GM13976 (cell line): ENCODE measurements at regions not wholly inside any gene's neighbourhood (a gene's known extent, or its start where the extent isn't known, plus 50 kb on each side); places are given as distances from the start of the nearest gene placed in this dataset.
"Not testable (repeated sequence)": the region's sequence is repeated elsewhere in the genome, so short reads cannot be mapped to it uniquely, and the experiment has no call there.

Experiments
- DNase-seq: peaks from one replicate; pipeline ENCODE4 v3.0.0; 2012; ENCODE audit warnings: low spot score
- CTCF ChIP-seq: IDR thresholded peaks from 2 replicates; pipeline ENCODE4 v1.5.1; 2012; ENCODE audit warnings: borderline replicate concordance, mild to moderate bottlenecking; ENCODE audit not compliant: insufficient read depth; ENCODE audit errors: extremely low read depth, missing control alignments, control extremely low read depth
- in situ Hi-C: fragments of 300-500 bp; cut with MboI; formaldehyde crosslinking; loops from one replicate; pipeline ENCODE4 v1.12.0; 2022; ENCODE audit warnings: low sequenced_read_pairs, mixed read lengths, inconsistent platforms; ENCODE audit not compliant: unreplicated experiment

DNA sequence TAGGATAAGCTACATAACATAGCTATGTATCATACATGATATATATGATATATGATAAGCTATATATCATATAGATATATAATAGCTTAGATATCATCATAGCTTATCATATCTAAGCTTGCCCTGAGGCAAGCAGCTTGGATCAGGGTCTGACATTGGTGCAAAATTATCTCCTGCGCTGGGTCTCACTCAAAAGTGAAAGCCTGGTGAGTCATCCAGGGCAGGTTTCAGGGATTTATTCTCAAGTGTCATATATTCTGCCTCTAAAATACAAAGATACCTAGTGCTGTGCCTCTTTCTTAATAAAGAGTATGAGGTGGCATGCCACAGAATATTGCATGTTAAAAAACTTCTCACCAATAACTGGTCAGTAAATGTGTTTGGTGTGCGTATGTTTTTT, 105.9 kb downstream of the CDC14C start:
- no peak for TF ChIP-seq CTCF
- in situ Hi-C loops = no loop called here
- DNase-seq = no peak

DNA sequence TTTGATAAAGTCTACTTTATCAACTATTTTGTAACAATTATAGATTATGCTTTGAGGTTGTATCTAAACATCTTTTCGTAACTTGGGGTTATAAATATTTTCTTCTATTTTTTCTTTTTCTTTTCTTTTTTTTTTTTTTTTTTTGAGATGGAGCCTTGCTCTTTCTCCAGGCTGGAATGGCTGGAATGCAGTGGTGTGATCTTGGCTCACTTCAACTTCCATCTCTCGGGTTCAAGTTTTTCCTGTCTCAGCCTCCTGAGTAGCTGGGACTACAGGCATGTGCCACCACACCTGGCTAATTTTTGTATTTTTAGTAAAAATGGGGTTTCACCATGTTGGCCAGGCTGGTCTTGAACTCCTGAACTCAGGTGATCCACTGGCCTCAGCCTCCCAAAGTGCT, 108.8 kb downstream of the CDC14C start:
- in situ Hi-C loops, DNase-seq: not testable (repeated sequence)

DNA sequence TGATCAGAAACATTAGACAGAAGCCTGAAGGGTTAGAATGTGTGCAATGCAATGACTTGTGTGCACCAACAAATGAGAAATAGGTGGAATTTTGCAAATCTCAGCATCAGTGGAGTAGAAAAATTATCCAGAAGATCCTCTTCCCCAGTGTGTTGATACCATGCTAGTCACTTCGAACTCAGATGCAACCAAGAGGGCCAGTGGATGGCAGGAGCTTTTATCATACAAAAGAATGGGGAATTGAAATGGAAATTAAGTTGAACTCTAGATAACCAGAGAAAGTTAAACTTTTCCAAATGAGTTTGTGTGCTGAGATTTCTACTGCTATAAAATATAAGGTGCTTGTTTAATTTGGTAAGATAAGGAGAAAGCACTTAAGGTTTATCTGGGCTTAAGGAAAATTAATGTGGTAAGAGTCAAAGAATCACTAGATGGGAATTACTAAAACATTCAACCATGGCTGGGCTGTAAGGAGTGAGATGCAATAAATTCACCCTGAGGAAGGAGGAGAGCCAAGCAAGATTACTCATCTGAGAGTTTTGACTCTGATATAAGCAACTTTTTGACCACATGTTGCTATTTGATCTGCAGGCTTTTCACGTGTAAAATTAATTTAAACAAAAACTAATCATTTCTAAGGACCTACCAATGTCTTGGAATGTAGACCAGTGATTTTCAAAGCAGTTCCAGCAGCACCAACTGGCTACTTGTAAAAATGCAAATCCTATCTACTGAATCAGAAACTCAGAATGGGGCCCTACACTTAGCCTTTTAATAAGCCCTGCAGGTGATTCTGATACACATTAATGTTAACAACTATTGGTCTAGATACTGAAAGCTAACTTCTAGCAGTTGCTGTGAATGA, 113.2 kb downstream of the CDC14C start:
- TF ChIP-seq CTCF = no peak
- no peak for DNase-seq
- in situ Hi-C loops = no loop called here

- no peak for DNase-seq
Measured at GRCh38 chr7:49038821-49039358, 114.5 kb downstream of the CDC14C start.

DNA sequence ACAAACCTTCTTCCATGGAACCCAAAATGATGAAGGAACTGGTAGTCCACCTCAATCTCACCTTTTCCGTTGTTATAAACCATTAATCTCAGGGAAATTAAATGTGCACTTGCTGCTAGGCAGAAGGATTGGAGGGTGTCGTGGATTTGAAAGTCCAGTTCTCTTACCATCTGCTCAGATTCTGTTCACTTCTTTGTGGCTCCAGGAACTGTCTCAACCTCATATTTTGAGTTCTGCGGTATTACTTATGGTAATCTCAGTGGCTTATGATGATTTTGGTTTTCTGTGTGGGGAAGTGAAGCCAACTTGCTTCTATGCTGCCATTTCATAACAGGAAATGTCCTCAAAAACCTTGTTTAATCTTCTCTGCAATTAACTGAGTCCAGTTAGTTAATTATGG, 136.4 kb downstream of the CDC14C start:
- no peak for TF ChIP-seq CTCF
- no peak for DNase-seq
- in situ Hi-C loops = no loop called here

More at GRCh38 chr7:49038821-49039358, 114.5 kb downstream of the CDC14C start:
- no peak for TF ChIP-seq CTCF
- in situ Hi-C loops = no loop called here

DNA sequence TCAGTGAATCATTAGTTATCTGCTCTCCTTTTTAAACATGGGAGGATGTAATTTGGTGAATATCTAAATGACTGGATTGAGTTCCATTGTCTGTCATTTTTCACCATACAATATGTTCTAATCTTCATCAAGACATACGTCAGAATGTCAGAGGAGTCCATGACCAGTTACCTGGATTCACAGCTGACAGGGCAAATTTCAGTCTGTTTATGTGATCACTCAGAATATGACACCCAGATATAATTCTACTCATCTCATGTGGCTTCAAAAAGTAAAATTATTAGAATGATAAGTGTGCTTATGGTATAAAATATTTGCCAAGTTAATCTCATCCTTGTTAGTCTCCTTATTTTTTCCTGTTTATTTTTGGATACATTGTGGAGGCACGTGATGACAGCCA, 150.2 kb downstream of the CDC14C start:
- DNase-seq = no peak
- in situ Hi-C loops = no loop called here
- TF ChIP-seq CTCF = no peak

DNA sequence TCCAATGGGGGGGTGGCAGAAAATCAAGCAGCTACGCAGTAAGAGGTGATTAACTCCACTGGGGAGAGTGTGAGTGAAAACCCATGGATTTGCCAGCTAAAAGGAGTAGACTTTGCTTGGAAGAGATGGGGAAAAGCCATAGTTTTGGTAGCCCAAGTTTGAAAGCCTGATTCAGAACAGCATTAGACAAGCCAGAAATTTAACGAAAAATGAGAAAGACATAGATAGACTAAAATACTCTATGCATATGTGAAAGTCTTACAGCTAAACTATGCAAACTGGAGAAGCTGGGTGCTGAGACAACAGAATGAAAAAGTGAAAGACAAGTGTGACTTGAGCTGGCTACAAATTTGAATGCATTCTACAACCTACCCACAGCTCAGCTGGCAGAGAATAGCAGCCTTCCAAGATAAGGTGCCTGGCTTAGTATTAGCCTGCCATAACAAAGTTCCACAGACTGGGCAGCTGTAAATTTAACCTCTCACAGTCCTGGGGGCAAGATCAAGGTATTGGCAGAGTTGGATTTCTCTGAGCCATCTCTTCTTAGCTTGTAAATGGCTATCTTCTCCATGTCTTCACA, 156.6 kb downstream of the CDC14C start:
- TF ChIP-seq CTCF = no peak
- in situ Hi-C loops = no loop called here
- DNase-seq = no peak
